ENCODE measurements at regions not wholly inside any gene's neighbourhood (a gene's known extent, or its start where the extent isn't known, plus 50 kb on each side); places are given as distances from the start of the nearest gene placed in this dataset.
"Not testable (repeated sequence)": the region's sequence is repeated elsewhere in the genome, so short reads cannot be mapped to it uniquely, and the experiment has no call there.

GRCh38 chr3:139110072-139110830, 65.6 kb upstream of the PRR23C start:
- H3K27ac Mint-ChIP-seq = no peak overlapping the region
- no peaks in the 10 kb centered on the region for H3K9me3 Mint-ChIP-seq
- no peak overlapping the region for H3K4me3 Mint-ChIP-seq
- DNase-seq (ENCODE audit: low spot score in 2 of 2) (peak in 1 of 2 donors; percentile 46), ATAC-seq (no peak)
- peaks cover 19% of the 10 kb centered on the region for H3K4me1 Mint-ChIP-seq
- peaks cover 6% of the 10 kb centered on the region for H3K36me3 Mint-ChIP-seq

GRCh38 chr3:139110929-139111328, 66.2 kb upstream of the PRR23C start:
- H3K27ac Mint-ChIP-seq, H3K36me3 Mint-ChIP-seq, H3K4me3 Mint-ChIP-seq, ATAC-seq, H3K9me3 Mint-ChIP-seq: not testable (repeated sequence)
- DNase-seq (ENCODE audit: low spot score in 2 of 2) = peak in 1 of 2 donors; percentile 38
- H3K4me1 Mint-ChIP-seq = peaks cover 19% of the 10 kb centered on the region

- H3K27ac Mint-ChIP-seq = no peak overlapping the region
- H3K4me1 Mint-ChIP-seq = peaks cover 19% of the 10 kb centered on the region
- no peak overlapping the region for H3K4me3 Mint-ChIP-seq
- H3K36me3 Mint-ChIP-seq = peaks cover 6% of the 10 kb centered on the region
- ATAC-seq = peak; percentile 62
- H3K9me3 Mint-ChIP-seq = no peaks in the 10 kb centered on the region
- DNase-seq (ENCODE audit: low spot score in 2 of 2) = peak; percentile 26 to 79
These were observed 66.9 kb upstream of the PRR23C start for GRCh38 chr3:139111392-139112229.

GRCh38 chr3:139112230-139112558, 67.5 kb upstream of the PRR23C start:
- ATAC-seq (no peak), DNase-seq (ENCODE audit: low spot score in 2 of 2) (no peak)
- Mint-ChIP-seq H3K4me1 (peaks cover 19% of the 10 kb centered on the region), H3K36me3 (peaks cover 6% of the 10 kb centered on the region), H3K27ac (no peak overlapping the region), H3K9me3 (no peaks in the 10 kb centered on the region), H3K4me3 (no peak overlapping the region)

GRCh38 chr3:139113231-139113992, 68.7 kb upstream of the PRR23C start:
- DNase-seq (ENCODE audit: low spot score in 2 of 2) = peak in 1 of 2 donors; percentile 58
- peaks cover 6% of the 10 kb centered on the region for H3K36me3 Mint-ChIP-seq
- no peak overlapping the region for H3K4me3 Mint-ChIP-seq
- peak; percentile 45 for ATAC-seq
- H3K27ac Mint-ChIP-seq = no peak overlapping the region
- peaks cover 19% of the 10 kb centered on the region for H3K4me1 Mint-ChIP-seq
- H3K9me3 Mint-ChIP-seq = no peaks in the 10 kb centered on the region

- ATAC-seq (no peak), DNase-seq (ENCODE audit: low spot score in 2 of 2) (no peak)
- no peaks in the 10 kb centered on the region for H3K9me3 Mint-ChIP-seq
- no peak overlapping the region for H3K27ac Mint-ChIP-seq
- H3K4me3 Mint-ChIP-seq = no peak overlapping the region
- peaks cover 6% of the 10 kb centered on the region for H3K36me3 Mint-ChIP-seq
- H3K4me1 Mint-ChIP-seq = peaks cover 19% of the 10 kb centered on the region
These were observed 69.3 kb upstream of the PRR23C start for GRCh38 chr3:139113993-139114375.

GRCh38 chr3:139116631-139117030, 71.9 kb upstream of the PRR23C start:
- H3K27ac Mint-ChIP-seq, H3K9me3 Mint-ChIP-seq, H3K4me3 Mint-ChIP-seq, H3K36me3 Mint-ChIP-seq, H3K4me1 Mint-ChIP-seq, ATAC-seq: not testable (repeated sequence)
- DNase-seq (ENCODE audit: low spot score in 2 of 2) = peak in 1 of 2 donors; percentile 52

GRCh38 chr3:139117136-139117675, 72.5 kb upstream of the PRR23C start:
- Mint-ChIP-seq H3K27ac (no peak overlapping the region), H3K4me1 (no peaks in the 10 kb centered on the region), H3K9me3 (no peaks in the 10 kb centered on the region), H3K36me3 (peaks cover 6% of the 10 kb centered on the region), H3K4me3 (no peak overlapping the region)
- ATAC-seq = peak; percentile 53
- no peak for DNase-seq (ENCODE audit: low spot score in 2 of 2)

GRCh38 chr3:139117883-139118760, 73.4 kb upstream of the PRR23C start:
- H3K9me3 Mint-ChIP-seq = no peaks in the 10 kb centered on the region
- H3K4me1 Mint-ChIP-seq = no peaks in the 10 kb centered on the region
- H3K4me3 Mint-ChIP-seq = no peak overlapping the region
- peaks cover 6% of the 10 kb centered on the region for H3K36me3 Mint-ChIP-seq
- ATAC-seq (peak; percentile 24), DNase-seq (ENCODE audit: low spot score in 2 of 2) (peak in 1 of 2 donors; percentile 48)
- H3K27ac Mint-ChIP-seq = no peak overlapping the region

GRCh38 chr3:139118835-139119234, 74.1 kb upstream of the PRR23C start:
- no peak overlapping the region for H3K27ac Mint-ChIP-seq
- no peaks in the 10 kb centered on the region for H3K9me3 Mint-ChIP-seq
- H3K4me1 Mint-ChIP-seq = no peaks in the 10 kb centered on the region
- H3K36me3 Mint-ChIP-seq = peaks cover 2% of the 10 kb centered on the region
- ATAC-seq = no peak
- no peak overlapping the region for H3K4me3 Mint-ChIP-seq
- DNase-seq (ENCODE audit: low spot score in 2 of 2) = peak in 1 of 2 donors; percentile 35

GRCh38 chr3:139119331-139120025, 74.8 kb upstream of the PRR23C start:
- Mint-ChIP-seq H3K4me1 (no peaks in the 10 kb centered on the region), H3K27ac (no peak overlapping the region), H3K36me3 (no peaks in the 10 kb centered on the region), H3K9me3 (no peaks in the 10 kb centered on the region), H3K4me3 (no peak overlapping the region)
- DNase-seq (ENCODE audit: low spot score in 2 of 2) (peak in 1 of 2 donors; percentile 29), ATAC-seq (no peak)

GRCh38 chr3:139120086-139121056, 75.7 kb upstream of the PRR23C start:
- Mint-ChIP-seq H3K4me3 (no peak overlapping the region), H3K9me3 (no peaks in the 10 kb centered on the region), H3K4me1 (no peaks in the 10 kb centered on the region), H3K36me3 (no peaks in the 10 kb centered on the region), H3K27ac (no peak overlapping the region)
- DNase-seq (ENCODE audit: low spot score in 2 of 2) = peak in 1 of 2 donors; percentile 32
- no peak for ATAC-seq
